ENCODE measurements at regions not wholly inside any gene's neighbourhood (a gene's known extent, or its start where the extent isn't known, plus 50 kb on each side); places are given as distances from the start of the nearest gene placed in this dataset.

- H3K9me3 ChIP-seq (ENCODE audit: control insufficient read depth in 1 of 2, insufficient read depth in 1 of 2, low read length in 2 of 2): no peaks in the 10 kb centered on the region
- H3K4me3 ChIP-seq (ENCODE audit: low read length): no peak overlapping the region
- intact Hi-C loops (cut with DNase I, micrococcal nuclease): no loop called here
- no peaks in the 10 kb centered on the region for H3K36me3 Mint-ChIP-seq (ENCODE audit: low read depth)
- H3K4me3 Mint-ChIP-seq: no peak overlapping the region
- ChIA-PET CTCF (no interaction called here), POLR2A (no interaction called here)
- peaks cover 5 to 6% of the 10 kb centered on the region in 2 experiments for H3K27me3 ChIP-seq (ENCODE audit: control insufficient read depth in 1 of 2, insufficient read depth in 2 of 2, low read length in 2 of 2)
- no peak overlapping the region for H3K27ac Mint-ChIP-seq
- H3K4me1 Mint-ChIP-seq (ENCODE audit: low read depth): no peaks in the 10 kb centered on the region
- peaks cover 39% of the 10 kb centered on the region for H3K27me3 Mint-ChIP-seq
- no peak for TF ChIP-seq CTCF (IDR thresholded peaks at IDR 0.05)
- H3K9me3 Mint-ChIP-seq: peaks cover 2% of the 10 kb centered on the region
- ATAC-seq (ENCODE audit: poor library complexity): no peak
- DNase-seq: no peak
- H3K4me1 ChIP-seq (ENCODE audit: insufficient read depth, low read length): no peaks in the 10 kb centered on the region
- H3K36me3 ChIP-seq (ENCODE audit: insufficient read depth, low read length): no peaks in the 10 kb centered on the region
- no peak overlapping the region for H3K27ac ChIP-seq (ENCODE audit: low read depth in 1 of 2, low read length in 2 of 2)
Observed at GRCh38 chr7:45447296-45447695, 126.9 kb upstream of the ADCY1 start.

GRCh38 chr7:45450571-45451204 is 123.5 kb upstream of the ADCY1 start:
- ChIA-PET CTCF (no interaction called here), POLR2A (no interaction called here)
- Histone ChIP-seq H3K4me3 (ENCODE audit: low read length) (no peak overlapping the region), H3K36me3 (ENCODE audit: insufficient read depth, low read length) (no peaks in the 10 kb centered on the region), H3K9me3 (ENCODE audit: control insufficient read depth in 1 of 2, insufficient read depth in 1 of 2, low read length in 2 of 2) (peaks cover 0 to 4% of the 10 kb centered on the region in 2 experiments), H3K4me1 (ENCODE audit: insufficient read depth, low read length) (no peaks in the 10 kb centered on the region), H3K27me3 (ENCODE audit: control insufficient read depth in 1 of 2, insufficient read depth in 2 of 2, low read length in 2 of 2) (peaks cover 5 to 6% of the 10 kb centered on the region in 2 experiments), H3K27ac (ENCODE audit: low read depth in 1 of 2, low read length in 2 of 2) (no peak overlapping the region)
- ATAC-seq (ENCODE audit: poor library complexity) (no peak), DNase-seq (no peak)
- intact Hi-C loops (cut with DNase I, micrococcal nuclease): no loop called here
- Mint-ChIP-seq H3K27ac (no peak overlapping the region), H3K27me3 (peaks cover 37% of the 10 kb centered on the region), H3K4me3 (no peak overlapping the region), H3K36me3 (ENCODE audit: low read depth) (no peaks in the 10 kb centered on the region), H3K9me3 (peaks cover 2% of the 10 kb centered on the region), H3K4me1 (ENCODE audit: low read depth) (no peaks in the 10 kb centered on the region)
- TF ChIP-seq CTCF (IDR thresholded peaks at IDR 0.05): no peak

GRCh38 chr7:45451342-45452035 is 122.7 kb upstream of the ADCY1 start:
- Mint-ChIP-seq H3K36me3 (ENCODE audit: low read depth) (no peaks in the 10 kb centered on the region), H3K27ac (no peak overlapping the region), H3K4me3 (no peak overlapping the region), H3K4me1 (ENCODE audit: low read depth) (no peaks in the 10 kb centered on the region), H3K9me3 (peaks cover under 1% of the 10 kb centered on the region), H3K27me3 (peaks cover 38% of the 10 kb centered on the region)
- no peak for ATAC-seq (ENCODE audit: poor library complexity)
- TF ChIP-seq CTCF (IDR thresholded peaks at IDR 0.05): no peak
- ChIA-PET POLR2A (no interaction called here), CTCF (no interaction called here)
- H3K9me3 ChIP-seq (ENCODE audit: control insufficient read depth in 1 of 2, insufficient read depth in 1 of 2, low read length in 2 of 2): peaks cover 0 to 4% of the 10 kb centered on the region in 2 experiments
- no peak for DNase-seq
- H3K27me3 ChIP-seq (ENCODE audit: control insufficient read depth in 1 of 2, insufficient read depth in 2 of 2, low read length in 2 of 2): peaks cover 5 to 11% of the 10 kb centered on the region in 2 experiments
- H3K4me3 ChIP-seq (ENCODE audit: low read length): no peak overlapping the region
- H3K36me3 ChIP-seq (ENCODE audit: insufficient read depth, low read length): no peaks in the 10 kb centered on the region
- H3K27ac ChIP-seq (ENCODE audit: low read depth in 1 of 2, low read length in 2 of 2): no peak overlapping the region
- intact Hi-C loops (cut with DNase I, micrococcal nuclease): no loop called here
- no peaks in the 10 kb centered on the region for H3K4me1 ChIP-seq (ENCODE audit: insufficient read depth, low read length)
